H1 (cell line): ENCODE measurements at regions not wholly inside any gene's neighbourhood (a gene's known extent, or its start where the extent isn't known, plus 50 kb on each side); places are given as distances from the start of the nearest gene placed in this dataset.

ENCODE experiments used
- CTCF ChIA-PET: fragments of 300-600 bp; sonication (Branson Sonifier 250); formaldehyde crosslinking; loops from one replicate; lab custom pipeline; 2021; ENCODE audit not compliant: partially characterized antibody; lab: Charles Lee
- POLR2A ChIA-PET: fragments of 300-600 bp; sonication (Branson Sonifier 250); formaldehyde crosslinking; loops from one replicate; lab custom pipeline; 2021; ENCODE audit warnings: inconsistent platforms; ENCODE audit not compliant: partially characterized antibody; lab: Charles Lee
- DNase-seq, 2 experiments: peaks; one replicate each; pipeline versions ENCODE4 v3.0.0 to v3.0.0-alpha.2; 2010 to 2022; ENCODE audit warnings: low spot score in 2 of 2, low read depth in 1 of 2, mixed read lengths in 1 of 2
- FAIRE-seq: peaks from 2 replicates; lab custom pipeline; 2011; peaks lifted over from hg19 to GRCh38; lab: Jason Lieb, UNC
- H2AFZ ChIP-seq: 2 replicates; pipeline ENCODE4 v1.8.1; 2012; ENCODE audit warnings: low read length, inconsistent platforms
- H2AK5ac ChIP-seq: 2 replicates; pipeline ENCODE4 v1.6.1; 2013; ENCODE audit warnings: low read depth, low read length
- H2BK120ac ChIP-seq: replicated peaks from 2 replicates; pipeline ENCODE3; 2013; ENCODE audit warnings: low read depth, low read length, inconsistent platforms
- H2BK12ac ChIP-seq: 2 replicates; pipeline ENCODE4 v1.6.1; 2013; ENCODE audit warnings: low read depth, low read length
- H2BK15ac ChIP-seq: 2 replicates; pipeline ENCODE4 v1.6.1; 2013; ENCODE audit warnings: low read length
- H2BK20ac ChIP-seq: 2 replicates; pipeline ENCODE4 v1.6.1; 2013; ENCODE audit warnings: low read length
- H2BK5ac ChIP-seq: 2 replicates; pipeline ENCODE4 v1.6.1; 2013; ENCODE audit warnings: low read depth, low read length
- H3K14ac ChIP-seq: 2 replicates; pipeline ENCODE4 v1.6.1; 2013; ENCODE audit warnings: inconsistent platforms; ENCODE audit not compliant: insufficient read length
- H3K18ac ChIP-seq: 2 replicates; pipeline ENCODE4 v1.6.1; 2013; ENCODE audit warnings: low read length; ENCODE audit errors: extremely low read depth
- H3K23ac ChIP-seq: 2 replicates; pipeline ENCODE4 v1.6.1; 2013; ENCODE audit warnings: inconsistent platforms; ENCODE audit not compliant: insufficient read length
- H3K23me2 ChIP-seq: 2 replicates; pipeline ENCODE4 v1.6.1; 2013; ENCODE audit warnings: low read depth, low read length
- H3K27ac ChIP-seq: 2 replicates; pipeline ENCODE4 v1.6.1; 2011; ENCODE audit warnings: low read depth, low read length, inconsistent platforms
- H3K27me3 ChIP-seq, 4 experiments: replicated peaks in 1 of 4; 1 replicate in 1 of 4; 2 replicates in 3 of 4; pipeline versions ENCODE4 v1.6.1 to v1.8.1; 2011 to 2013; ENCODE audit warnings: low read length in 3 of 4, mild to moderate bottlenecking in 3 of 4, inconsistent platforms in 2 of 4, mixed read lengths in 2 of 4, moderate library complexity in 1 of 4; ENCODE audit not compliant: control insufficient read depth in 3 of 4, insufficient read depth in 3 of 4; ENCODE audit errors: extremely low read depth in 1 of 4
- H3K36me3 ChIP-seq, 4 experiments: 2 replicates each; pipeline versions ENCODE4 v1.6.1 to v1.8.1; 2011 to 2013; ENCODE audit warnings: mild to moderate bottlenecking in 4 of 4, low read length in 3 of 4, moderate library complexity in 2 of 4, control low read depth in 1 of 4, inconsistent platforms in 1 of 4; ENCODE audit not compliant: insufficient read depth in 4 of 4, control insufficient read depth in 2 of 4
- H3K4ac ChIP-seq: replicated peaks from 2 replicates; pipeline ENCODE3; 2013; ENCODE audit warnings: low read length, low read depth, mixed read lengths, inconsistent platforms; ENCODE audit not compliant: insufficient read length
- H3K4me1 ChIP-seq, 4 experiments: replicated peaks in 1 of 4; 1 replicate in 1 of 4; 2 replicates in 3 of 4; pipeline versions ENCODE4 v1.6.1 to v1.8.1; 2011 to 2013; ENCODE audit warnings: low read length in 3 of 4, inconsistent platforms in 2 of 4, mixed read lengths in 1 of 4; ENCODE audit not compliant: insufficient read depth in 4 of 4, control insufficient read depth in 3 of 4
- H3K4me2 ChIP-seq, 2 experiments: 2 replicates each; pipeline versions ENCODE4 v1.6.1 to v1.8.1; 2011 to 2013; ENCODE audit warnings: low read depth in 2 of 2, low read length in 2 of 2, control low read depth in 1 of 2, inconsistent platforms in 1 of 2, mild to moderate bottlenecking in 1 of 2; ENCODE audit not compliant: insufficient read depth in 1 of 2
- H3K4me3 ChIP-seq, 4 experiments: fragments of 200-600, 300-600 bp in 1 of 4; sonication (generic), shearing (Covaris generic), sonication (Bioruptor Twin) in 1 of 4; 2 replicates each; pipeline versions ENCODE4 v1.5.1 to v1.8.1; 2011 to 2016; ENCODE audit warnings: low read length in 4 of 4, low read depth in 3 of 4, control low read depth in 2 of 4, inconsistent platforms in 2 of 4, mild to moderate bottlenecking in 2 of 4, mixed read lengths in 1 of 4, moderate library complexity in 1 of 4; ENCODE audit not compliant: insufficient read depth in 2 of 4; ENCODE audit errors: extremely low read depth in 1 of 4
- H3K56ac ChIP-seq: replicated peaks from 2 replicates; pipeline ENCODE3; 2013; ENCODE audit warnings: low read depth, mild to moderate bottlenecking, mixed read lengths, low read length, inconsistent platforms; ENCODE audit not compliant: insufficient read length
- H3K79me1 ChIP-seq: 2 replicates; pipeline ENCODE4 v1.6.1; 2013; ENCODE audit warnings: low read depth, low read length, control low read depth
- H3K79me2 ChIP-seq, 2 experiments: 2 replicates each; pipeline versions ENCODE4 v1.6.1 to v1.8.1; 2012 to 2013; ENCODE audit warnings: low read length in 2 of 2, mild to moderate bottlenecking in 2 of 2, inconsistent platforms in 1 of 2; ENCODE audit not compliant: insufficient read depth in 2 of 2, control insufficient read depth in 1 of 2
- H3K9ac ChIP-seq, 4 experiments: replicated peaks in 1 of 4; 1 replicate in 1 of 4; 2 replicates in 3 of 4; pipeline versions ENCODE4 v1.6.1 to v1.8.1; 2011 to 2013; ENCODE audit warnings: low read depth in 3 of 4, low read length in 3 of 4, control low read depth in 2 of 4, mild to moderate bottlenecking in 2 of 4, moderate library complexity in 2 of 4, inconsistent platforms in 1 of 4; ENCODE audit errors: extremely low read depth in 1 of 4
- H3K9me3 ChIP-seq, 2 experiments: 2 replicates each; pipeline versions ENCODE4 v1.6.1 to v1.8.1; 2012 to 2013; ENCODE audit warnings: mild to moderate bottlenecking in 2 of 2, moderate library complexity in 2 of 2, control low read depth in 1 of 2, inconsistent platforms in 1 of 2, low read depth in 1 of 2, low read length in 1 of 2, mixed read lengths in 1 of 2; ENCODE audit not compliant: insufficient read depth in 2 of 2
- H4K20me1 ChIP-seq, 2 experiments: replicated peaks in 1 of 2; 2 replicates each; pipeline versions ENCODE3 to v1.8.1; 2011 to 2013; ENCODE audit warnings: inconsistent platforms in 2 of 2, low read length in 2 of 2, mild to moderate bottlenecking in 1 of 2; ENCODE audit not compliant: insufficient read depth in 2 of 2, control insufficient read depth in 1 of 2
- H4K5ac ChIP-seq: 2 replicates; pipeline ENCODE4 v1.6.1; 2013; ENCODE audit warnings: low read length, low read depth, mixed read lengths, inconsistent platforms; ENCODE audit not compliant: insufficient read length
- H4K8ac ChIP-seq: 2 replicates; pipeline ENCODE4 v1.8.0; 2013; ENCODE audit warnings: mild to moderate bottlenecking, moderate library complexity, low read length, inconsistent platforms; ENCODE audit not compliant: insufficient read depth; ENCODE audit errors: extremely low read depth
- H4K91ac ChIP-seq: replicated peaks from 2 replicates; pipeline ENCODE3; 2013; ENCODE audit warnings: low read length, mixed read lengths, inconsistent platforms; ENCODE audit not compliant: insufficient read length
- HDAC6 ChIP-seq: IDR thresholded peaks from one replicate; pipeline ENCODE4 v1.7.1; 2012; ENCODE audit warnings: low read depth, mild to moderate bottlenecking, inconsistent platforms, low read length, moderate library complexity
- KDM1A ChIP-seq: fragments of 200-600, 300-600 bp; sonication (generic); IDR thresholded peaks from 2 replicates; pipeline ENCODE4 v1.7.1; 2016; ENCODE audit warnings: mild to moderate bottlenecking, low read length, borderline replicate concordance
- TEAD4 ChIP-seq: IDR thresholded peaks from 2 replicates; pipeline ENCODE4 v1.6.1; 2012; ENCODE audit warnings: low read depth, low read length, inconsistent platforms, mixed read lengths
- WGBS, 2 experiments: shearing (Covaris generic) in 1 of 2; methylation state at CpG; one replicate each; pipeline versions ENCODE4 v1.1.6 to v1.1.7; 2013 to 2015; ENCODE audit warnings: low lambda C conversion rate in 2 of 2, mixed read lengths in 2 of 2, inconsistent platforms in 1 of 2, low coverage in 1 of 2, missing lambda C conversion rate in 1 of 2; ENCODE audit not compliant: insufficient replicate concordance in 2 of 2, insufficient coverage in 1 of 2, insufficient read length in 1 of 2; ENCODE audit errors: extremely low coverage in 1 of 2, missing lambda C conversion rate in 1 of 2; 5-methylcytosine and 5-hydroxymethylcytosine counted together

DNA sequence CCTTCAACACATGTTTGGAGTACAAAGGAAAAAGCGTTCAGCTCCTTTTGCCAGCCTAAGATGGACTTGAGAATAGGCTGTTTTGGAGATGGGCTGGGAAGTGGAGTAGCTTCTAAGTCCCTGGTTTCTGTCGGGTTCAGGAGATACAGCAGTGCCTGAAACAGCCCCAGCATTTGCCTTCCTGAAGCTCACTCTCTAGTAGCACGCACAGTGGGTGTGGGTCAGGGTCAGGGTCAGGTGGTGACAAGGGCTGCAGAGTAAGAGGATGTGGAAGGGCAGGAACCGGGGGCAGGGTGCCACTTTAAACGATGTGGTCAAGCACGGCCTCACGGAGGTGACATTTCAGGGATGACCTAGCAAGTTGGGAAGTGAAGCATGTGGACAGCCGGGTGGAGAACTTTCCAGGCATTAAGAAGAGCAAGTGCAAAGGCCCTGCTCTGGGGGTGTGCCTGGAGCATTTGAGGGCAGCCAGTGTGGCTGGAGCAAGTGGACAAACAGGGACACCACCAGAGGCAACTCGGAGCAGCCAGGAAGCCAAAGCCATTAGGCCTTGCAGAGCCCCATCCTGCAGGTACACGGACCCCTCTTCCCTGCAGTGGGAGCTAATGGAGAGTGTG is 382.2 kb upstream of the ZMIZ1 start:
- Histone ChIP-seq H2BK120ac (no peak overlapping the region), H3K9ac (no peak overlapping the region), H3K27ac (no peak overlapping the region), H3K4me1 (peaks cover 0 to 5% (median 3%) of the 10 kb centered on the region in 4 experiments; a peak in 3 of 7 replicates), H3K14ac (no peak overlapping the region), H3K18ac (no peak overlapping the region), H3K79me2 (no peaks in the 10 kb centered on the region), H3K36me3 (no peaks in the 10 kb centered on the region), H2AK5ac (no peak overlapping the region), H4K8ac (no peak overlapping the region), H4K20me1 (peaks cover 0 to 4% of the 10 kb centered on the region in 2 experiments), H4K5ac (no peak overlapping the region), H2AFZ (no peak overlapping the region), H3K9me3 (peaks cover 15 to 18% of the 10 kb centered on the region in 2 experiments), H2BK15ac (0 out of 2 replicates have a peak overlapping the region, but pooled peaks have one; percentile 29), H3K79me1 (no peaks in the 10 kb centered on the region), H2BK5ac (no peak overlapping the region; the same call in 1 of the 2 replicates), H3K4me3 (no peak overlapping the region), H3K23ac (no peak overlapping the region), H3K4ac (no peak overlapping the region), H2BK20ac (no peak overlapping the region), H3K23me2 (0 out of 2 replicates have a peak, but pooled peaks cover 2% of the 10 kb centered on the region), H3K4me2 (no peak overlapping the region), H3K27me3 (no peaks in the 10 kb centered on the region; a peak in 1 of 7 replicates), H3K56ac (no peak overlapping the region), H2BK12ac (no peak overlapping the region), H4K91ac (no peak overlapping the region)
- ChIA-PET CTCF (interaction anchor here (1.6 kb wide), 1 partner anchor 21 kb away, joined by 7 read pairs; no protein-coding TSS in a partner anchor), POLR2A (interaction anchor here (0.6 kb wide), 1 partner anchor 688 kb away, joined by 3 read pairs; no protein-coding TSS in a partner anchor)
- WGBS, 2 experiments = 88% methylated on average over 10 of the region's 10 CpGs; no CpG with 5 or more reads in 1 of the 2 experiments
- DNase-seq (no peak), FAIRE-seq (no peak)
- no peak for TF ChIP-seq HDAC6
- TF ChIP-seq KDM1A = no peak
- no peak for TF ChIP-seq TEAD4
